Mesenteric fat pad (tissue), 1 donor: ENCODE measurements at regions not wholly inside any gene's neighbourhood (a gene's known extent, or its start where the extent isn't known, plus 50 kb on each side); places are given as distances from the start of the nearest gene placed in this dataset.

Source experiments
- DNase-seq: peaks from one replicate; pipeline ENCODE4 v3.0.0-alpha.2; 2020; ENCODE audit warnings: low spot score
- donor health status: DM: yes; HTN: yes; CAD: no.

GRCh38 chr3:103609472-103609871 is 1174.7 kb downstream of the ZPLD1 start:
- no peak for DNase-seq

- no peak for DNase-seq
Observed at GRCh38 chr3:103613397-103614156, 1178.8 kb downstream of the ZPLD1 start.

- DNase-seq = no peak
Observed at GRCh38 chr3:103614719-103615118, 1179.9 kb downstream of the ZPLD1 start.

GRCh38 chr3:103617961-103618360 is 1183.1 kb downstream of the ZPLD1 start:
- no peak for DNase-seq

GRCh38 chr3:103624271-103624670 is 1189.5 kb downstream of the ZPLD1 start:
- no peak for DNase-seq

GRCh38 chr3:103629391-103629790 is 1194.6 kb downstream of the ZPLD1 start:
- DNase-seq = no peak

- DNase-seq = no peak
Observed at GRCh38 chr3:103644450-103644849, 1209.6 kb downstream of the ZPLD1 start.

GRCh38 chr3:103653996-103654395 is 1219.2 kb downstream of the ZPLD1 start:
- DNase-seq = no peak

- no peak for DNase-seq
Observed at GRCh38 chr3:103657756-103658155, 1222.9 kb downstream of the ZPLD1 start.

- no peak for DNase-seq
Observed at GRCh38 chr3:103660810-103661209, 1226.0 kb downstream of the ZPLD1 start.

GRCh38 chr3:103662591-103662990 is 1227.8 kb downstream of the ZPLD1 start:
- no peak for DNase-seq

GRCh38 chr3:103672346-103672745 is 1237.5 kb downstream of the ZPLD1 start:
- DNase-seq = no peak

GRCh38 chr3:103684904-103685303 is 1250.1 kb downstream of the ZPLD1 start:
- no peak for DNase-seq

- no peak for DNase-seq
Observed at GRCh38 chr3:103685939-103686338, 1251.1 kb downstream of the ZPLD1 start.

- DNase-seq = no peak
Observed at GRCh38 chr3:103690536-103690935, 1255.7 kb downstream of the ZPLD1 start.

GRCh38 chr3:103693831-103694230 is 1259.0 kb downstream of the ZPLD1 start:
- DNase-seq = no peak

- DNase-seq = no peak
Observed at GRCh38 chr3:103698646-103699045, 1263.8 kb downstream of the ZPLD1 start.

- no peak for DNase-seq
Observed at GRCh38 chr3:103699228-103699627, 1264.4 kb downstream of the ZPLD1 start.

- no peak for DNase-seq
Observed at GRCh38 chr3:103705641-103706040, 1270.8 kb downstream of the ZPLD1 start.

- no peak for DNase-seq
Observed at GRCh38 chr3:103706671-103707070, 1271.9 kb downstream of the ZPLD1 start.

- no peak for DNase-seq
Observed at GRCh38 chr3:103711670-103712069, 1276.9 kb downstream of the ZPLD1 start.

- no peak for DNase-seq
Observed at GRCh38 chr3:103712320-103713008, 1277.6 kb downstream of the ZPLD1 start.

- no peak for DNase-seq
Observed at GRCh38 chr3:103729547-103729946, 1294.7 kb downstream of the ZPLD1 start.
